HG03139 (cell line): ENCODE measurements at regions not wholly inside any gene's neighbourhood (a gene's known extent, or its start where the extent isn't known, plus 50 kb on each side); places are given as distances from the start of the nearest gene placed in this dataset.

Source experiments
- ATAC-seq: cut with Tn5 transposase; IDR thresholded peaks from one replicate; pipeline ENCODE4 v1.9.1; 2021; ENCODE audit not compliant: unreplicated experiment

DNA sequence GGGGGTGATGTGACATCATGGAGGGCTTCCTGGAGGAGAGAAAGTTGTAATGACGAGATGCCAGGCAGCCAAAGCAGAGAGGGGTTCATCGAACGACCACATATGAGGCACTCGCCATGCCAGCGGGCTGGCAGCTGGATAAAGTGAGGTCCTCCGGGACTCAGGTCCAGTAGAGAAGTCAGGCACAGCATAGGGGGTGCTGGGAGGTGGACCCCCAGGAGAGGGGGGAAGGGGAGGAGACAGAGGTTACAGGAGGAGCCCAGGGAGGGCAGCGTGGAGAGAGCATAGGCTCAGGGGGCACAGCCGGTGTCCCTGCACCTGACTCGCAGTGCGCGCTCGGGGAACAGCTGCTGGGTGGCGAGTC, 174.7 kb downstream of the BMP7 start:
- ATAC-seq: no peak

DNA sequence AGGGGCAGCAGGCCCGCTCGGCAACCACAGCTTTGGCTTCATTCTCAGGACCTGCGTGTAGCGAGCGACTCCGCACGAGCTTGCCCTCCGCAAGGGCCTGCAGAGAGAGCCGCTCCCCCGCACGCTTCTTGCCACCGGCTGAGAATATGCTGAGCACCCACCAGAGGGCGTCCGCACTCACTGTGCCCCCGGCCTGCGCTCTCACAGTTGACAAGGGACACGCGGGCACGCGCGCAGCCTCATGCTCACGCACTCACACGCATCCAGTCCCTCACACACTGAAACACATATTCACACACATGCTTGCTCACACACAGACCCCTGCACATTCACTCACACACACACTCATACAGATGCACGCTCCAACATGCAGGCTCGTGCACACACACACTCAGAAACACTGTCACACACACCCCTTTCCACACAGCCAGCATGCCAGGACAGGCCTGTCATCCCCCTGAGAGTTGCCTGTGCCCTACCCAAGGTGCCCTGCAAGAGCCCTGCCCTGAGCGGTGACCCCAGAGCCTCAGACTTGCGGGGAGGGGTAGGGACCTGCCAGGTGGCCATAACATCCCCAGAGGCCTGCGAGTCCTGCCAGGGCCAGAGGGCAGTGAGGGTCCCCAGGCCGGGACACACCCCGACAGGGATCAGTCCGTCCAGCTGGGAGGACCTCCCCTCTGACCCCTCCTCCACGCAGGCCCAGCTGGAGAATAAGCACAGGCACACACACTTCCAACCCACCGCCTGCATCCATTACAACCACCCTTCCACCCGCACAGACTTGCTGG, 174.1 kb downstream of the BMP7 start:
- ATAC-seq: peak; percentile 54

DNA sequence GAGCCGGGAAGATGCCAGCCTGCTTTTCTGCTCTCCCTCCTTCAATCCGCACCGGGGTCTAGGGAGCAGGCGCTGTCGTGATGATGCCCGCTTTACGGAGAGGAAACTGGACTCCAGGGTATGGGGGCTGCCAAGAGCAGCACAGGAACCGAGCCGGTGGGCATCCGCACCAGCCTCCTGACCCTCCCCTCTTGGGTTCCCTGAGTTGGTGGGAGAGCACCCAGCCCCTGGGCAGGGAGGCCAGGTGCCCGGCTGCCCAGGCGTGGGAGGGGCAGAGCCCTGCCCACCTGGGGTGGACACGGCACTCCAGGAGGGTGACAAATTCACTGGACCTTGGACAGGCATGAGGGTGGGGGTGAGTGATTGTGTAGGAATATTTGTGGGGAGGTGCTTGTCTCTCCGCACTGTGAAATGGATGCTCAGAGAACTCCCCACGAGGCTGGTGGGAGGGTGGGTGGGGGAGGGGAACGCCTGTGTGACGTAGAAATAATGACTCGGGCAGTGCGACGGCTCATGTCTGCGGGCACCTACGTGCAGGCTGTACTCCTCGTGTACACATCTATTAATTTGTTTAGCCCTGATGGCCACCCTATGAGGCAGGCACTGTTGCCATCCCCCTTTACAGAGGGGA, 173.4 kb downstream of the BMP7 start:
- no peak for ATAC-seq

DNA sequence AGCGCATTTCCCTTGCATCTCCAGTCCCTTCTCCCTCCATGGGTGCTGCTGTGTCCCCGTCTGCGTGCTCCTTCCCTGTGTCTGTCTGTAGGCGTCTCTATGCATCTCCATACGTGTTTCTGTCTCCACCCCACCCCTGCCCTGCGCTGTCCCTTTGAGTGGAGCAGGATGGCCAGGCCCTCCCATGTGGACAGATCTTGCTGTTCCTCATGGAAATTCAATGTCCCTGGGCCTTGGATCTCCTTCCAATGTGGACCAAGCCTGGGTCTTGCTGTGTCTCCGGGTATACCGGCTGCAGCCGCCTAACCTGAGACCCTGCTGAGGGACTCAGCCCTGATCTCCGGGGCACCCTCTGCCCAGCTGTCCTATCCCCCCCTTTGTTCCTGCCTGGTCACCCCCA, 172.7 kb downstream of the BMP7 start:
- no peak for ATAC-seq

DNA sequence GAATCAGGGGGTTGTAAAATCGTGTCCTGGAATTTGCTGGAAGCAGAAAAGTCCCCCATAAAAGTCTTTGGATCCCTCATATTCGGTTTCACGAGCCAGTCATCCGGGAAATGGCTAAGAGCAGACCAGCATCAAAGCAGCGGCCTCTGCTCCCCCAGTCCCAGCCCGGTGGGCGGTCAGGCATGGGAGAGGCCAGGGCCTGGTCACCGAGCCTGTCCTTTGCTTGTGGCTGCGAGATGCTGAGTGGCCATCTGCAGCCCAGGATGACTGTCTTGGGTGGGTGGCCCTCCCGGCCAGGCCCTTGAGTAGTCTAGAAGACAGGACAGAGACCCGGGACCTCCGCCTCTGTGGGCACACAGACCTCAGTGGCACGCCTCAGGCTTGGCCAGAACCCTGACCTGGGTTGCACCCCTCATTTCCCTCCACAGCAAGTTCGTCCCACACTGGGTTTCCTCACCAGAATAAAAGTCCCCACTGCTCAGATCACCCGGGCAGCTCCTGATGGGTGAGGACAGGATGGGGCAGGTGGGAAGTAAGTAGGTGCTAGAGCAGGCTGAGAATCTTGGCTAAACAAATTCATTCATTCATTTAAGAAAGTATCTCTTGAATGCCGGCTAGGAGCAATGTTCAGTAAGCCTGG, 172.1 kb downstream of the BMP7 start:
- no peak for ATAC-seq

DNA sequence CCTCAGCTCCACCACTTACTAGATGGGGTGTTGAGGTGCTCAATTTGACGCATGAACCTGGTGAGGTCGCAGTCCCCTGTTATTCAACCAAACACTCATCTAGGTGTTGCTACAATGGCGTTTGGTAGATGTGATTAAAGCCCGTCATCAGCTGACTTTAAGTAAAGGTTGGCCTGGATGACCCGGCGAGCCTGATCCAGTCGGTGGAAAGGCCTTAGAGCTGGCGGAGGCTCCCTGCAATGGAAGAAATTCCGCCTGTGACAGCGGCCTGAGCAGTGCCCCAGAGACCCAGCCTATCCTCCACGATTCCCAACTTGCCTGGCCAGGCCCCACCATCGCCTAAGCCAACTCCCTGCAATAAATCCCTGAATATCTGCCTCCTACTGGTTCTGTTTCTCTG, 171.4 kb downstream of the BMP7 start:
- no peak for ATAC-seq

DNA sequence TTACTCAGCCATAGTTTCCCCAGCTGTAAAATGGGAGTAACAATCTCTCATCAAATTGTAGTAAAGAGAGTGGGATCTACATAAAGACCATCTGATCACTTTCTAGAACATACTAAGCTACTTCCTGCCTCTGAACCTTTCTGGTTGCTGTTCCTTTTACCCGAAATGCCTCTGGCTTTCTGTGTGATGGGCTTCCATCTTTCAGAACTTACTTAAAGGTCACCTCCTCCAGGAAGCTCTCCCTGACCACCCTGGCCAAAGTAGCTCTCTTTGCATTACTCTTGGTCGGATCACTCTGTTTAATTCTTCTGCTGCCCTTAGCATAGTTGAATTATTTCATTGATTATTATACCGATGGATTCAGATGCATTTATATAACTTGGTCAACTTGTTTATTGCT, 171.0 kb downstream of the BMP7 start:
- ATAC-seq: no peak

DNA sequence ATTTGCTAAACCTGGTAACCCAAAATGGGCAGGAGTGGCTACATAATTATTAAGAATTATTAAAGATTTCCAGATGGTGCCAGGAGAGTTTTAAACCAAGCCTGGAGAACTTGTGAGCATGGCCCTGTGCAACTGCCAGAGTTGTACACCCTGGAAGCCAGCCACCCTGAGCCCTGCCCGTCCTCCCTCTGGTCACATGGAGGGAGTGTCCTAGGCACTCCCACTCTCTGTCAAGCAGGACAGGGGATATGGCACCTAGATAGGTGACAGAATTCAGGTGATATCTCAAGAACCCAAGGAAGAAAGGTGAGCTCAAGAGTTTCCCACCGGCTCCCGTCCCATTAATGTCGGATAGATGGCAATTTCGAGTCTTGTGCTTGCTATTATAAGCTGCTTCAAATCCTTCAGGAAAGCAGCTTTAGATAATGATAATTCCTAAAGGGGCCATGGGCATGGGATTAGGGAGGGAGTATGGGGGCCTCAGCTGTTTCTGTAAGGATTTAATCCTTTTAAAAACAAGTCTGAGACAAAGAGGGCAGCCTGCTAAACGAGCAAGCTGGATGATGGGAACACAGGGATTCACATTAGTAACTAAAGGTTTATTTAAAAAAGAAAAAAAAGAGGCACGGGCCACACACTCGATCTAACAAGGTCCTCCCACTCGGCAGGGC, 169.1 kb downstream of the BMP7 start:
- ATAC-seq: no peak

DNA sequence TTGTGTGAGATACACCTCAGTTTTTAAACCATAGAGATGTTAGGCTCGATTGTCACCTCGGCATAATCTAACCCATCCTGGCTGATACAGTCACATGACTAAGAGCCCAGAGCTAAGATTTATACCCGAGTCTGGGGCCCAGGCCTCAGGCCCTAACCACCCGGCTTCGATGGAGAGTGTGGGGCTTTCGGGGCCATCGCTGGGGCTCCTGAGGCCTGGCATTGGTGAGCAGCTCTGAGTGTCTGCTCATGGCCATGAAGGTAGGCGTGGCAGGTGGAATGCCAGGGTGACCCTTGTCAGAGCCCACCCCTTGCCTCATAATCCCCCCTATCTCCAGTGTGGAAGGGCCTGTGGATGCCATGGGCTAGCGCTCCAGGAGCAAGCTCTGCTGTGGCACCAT, 164.3 kb downstream of the BMP7 start:
- ATAC-seq: no peak

DNA sequence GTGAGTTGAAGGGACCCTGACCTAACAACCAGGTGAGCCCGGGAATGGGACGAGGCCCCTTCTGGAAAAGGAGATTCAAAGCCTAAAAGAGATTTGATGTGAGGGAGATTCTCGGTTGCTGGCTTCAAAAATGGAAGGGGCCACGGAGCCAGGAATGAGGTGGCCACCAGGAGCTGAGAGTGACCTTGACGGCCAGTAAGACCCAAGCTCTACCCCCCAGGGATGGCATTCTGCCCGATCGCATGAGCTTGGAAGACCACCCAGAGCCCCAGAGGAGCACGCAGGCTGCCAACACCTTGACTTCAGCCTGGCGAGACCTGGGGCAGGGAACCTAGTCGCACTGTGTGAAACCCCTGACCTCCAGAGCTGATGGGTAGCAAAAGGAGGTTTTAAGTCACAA, 163.9 kb downstream of the BMP7 start:
- no peak for ATAC-seq

DNA sequence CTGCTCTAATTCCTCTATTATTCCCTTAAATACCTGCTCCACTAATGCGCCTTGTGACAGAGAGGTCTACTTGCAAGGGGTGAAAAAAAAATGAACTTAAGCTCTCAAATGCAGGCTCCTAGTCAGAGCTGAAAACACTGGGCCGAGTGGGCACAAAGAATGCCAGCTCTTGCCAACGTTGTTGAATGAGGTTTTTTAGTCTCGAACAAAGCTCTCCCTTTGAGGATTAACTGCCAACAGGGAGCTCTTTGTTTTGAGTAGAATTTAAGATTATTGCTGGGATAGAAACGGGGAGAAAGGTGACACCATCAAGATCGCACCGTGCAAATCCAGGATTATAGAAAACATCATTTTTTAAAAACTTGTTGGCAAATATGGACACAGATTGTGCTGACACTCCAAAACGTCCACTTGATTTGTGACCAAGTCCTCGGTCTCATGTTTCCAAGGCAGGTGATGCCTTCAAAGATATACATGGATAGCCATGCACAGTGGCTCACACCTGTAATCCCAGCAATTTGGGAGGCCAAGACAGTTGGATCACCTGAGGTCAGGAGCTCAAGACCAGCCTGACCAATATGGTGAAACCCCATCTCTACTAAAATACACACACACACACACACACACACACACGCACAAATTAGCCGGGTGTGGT, 163.2 kb downstream of the BMP7 start:
- no peak for ATAC-seq

DNA sequence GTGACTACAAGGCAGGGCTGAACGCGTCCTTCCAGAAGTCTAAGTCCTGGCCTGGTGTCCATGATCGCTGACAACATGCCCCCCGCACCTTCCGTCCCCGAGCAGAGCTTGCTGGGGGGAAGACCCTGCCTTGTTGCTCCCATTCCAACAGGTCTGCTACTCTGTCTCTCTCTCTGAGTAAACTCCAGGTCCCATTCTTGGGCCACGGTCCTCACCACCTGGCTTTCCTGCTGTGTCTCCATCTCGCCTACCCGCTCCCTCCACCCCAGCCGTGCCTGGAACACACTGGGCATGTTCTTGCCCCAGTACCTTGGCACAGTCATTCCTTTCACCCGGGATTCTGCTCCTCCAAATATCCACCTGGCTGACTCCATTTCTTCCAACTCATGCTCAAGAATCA, 162.3 kb downstream of the BMP7 start:
- no peak for ATAC-seq

DNA sequence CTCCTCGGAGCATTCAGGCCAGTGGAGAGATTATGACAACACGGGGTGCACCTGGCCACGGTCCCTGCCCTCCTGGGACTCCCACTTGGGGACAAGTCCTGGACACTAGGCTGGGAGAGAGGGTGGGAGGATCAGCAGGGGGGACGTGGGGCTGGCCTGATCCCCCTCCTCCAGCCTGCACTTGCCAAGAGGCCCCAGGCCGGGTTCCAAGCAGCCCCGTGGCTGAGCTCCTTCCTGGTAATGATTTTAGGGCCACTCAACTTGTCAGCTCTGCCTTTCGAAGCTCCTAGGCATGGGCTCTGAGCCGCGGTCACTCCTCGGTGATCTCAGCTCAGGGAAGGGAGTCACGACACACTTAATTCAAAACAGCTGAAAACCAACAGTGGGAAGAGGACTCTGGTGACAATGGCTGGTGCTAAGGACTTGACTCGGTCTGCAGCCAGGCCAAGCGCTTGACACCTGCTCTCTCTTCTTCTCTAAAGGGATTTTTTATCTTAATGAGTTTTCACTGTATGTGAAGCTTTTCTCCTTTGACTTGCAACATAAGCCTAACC, 161.7 kb downstream of the BMP7 start:
- ATAC-seq: no peak

DNA sequence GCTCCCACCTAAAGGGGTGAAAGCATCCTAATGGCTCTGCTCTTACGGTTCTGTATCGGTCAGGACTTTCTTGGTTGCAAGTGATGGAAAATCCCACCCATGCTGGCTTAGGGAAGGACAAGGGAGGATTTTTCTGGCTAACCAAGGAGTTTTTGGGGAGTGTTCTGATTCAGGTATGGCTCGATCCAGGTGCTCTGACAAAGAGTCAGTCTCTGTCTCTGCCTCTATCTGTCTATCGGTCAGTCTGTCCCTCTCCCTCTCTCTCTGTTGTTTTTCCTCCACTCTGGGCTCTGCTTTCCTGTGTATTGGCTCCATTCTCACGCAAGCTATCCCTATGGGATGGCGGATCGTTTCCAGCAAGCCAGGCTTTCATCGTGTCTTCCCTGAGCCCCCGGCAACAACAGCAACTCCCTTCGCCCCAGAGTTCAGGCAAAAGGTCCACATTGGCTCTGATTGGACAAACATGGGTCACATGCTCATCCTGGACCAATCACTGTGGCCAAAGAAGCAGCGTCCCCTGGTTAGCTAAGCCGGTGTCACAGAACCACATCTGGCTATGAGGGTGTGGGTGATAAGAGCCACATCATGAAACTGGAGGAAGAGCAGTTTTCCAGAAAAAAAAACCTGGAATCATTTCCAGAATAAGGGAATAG, 160.3 kb downstream of the BMP7 start:
- no peak for ATAC-seq

DNA sequence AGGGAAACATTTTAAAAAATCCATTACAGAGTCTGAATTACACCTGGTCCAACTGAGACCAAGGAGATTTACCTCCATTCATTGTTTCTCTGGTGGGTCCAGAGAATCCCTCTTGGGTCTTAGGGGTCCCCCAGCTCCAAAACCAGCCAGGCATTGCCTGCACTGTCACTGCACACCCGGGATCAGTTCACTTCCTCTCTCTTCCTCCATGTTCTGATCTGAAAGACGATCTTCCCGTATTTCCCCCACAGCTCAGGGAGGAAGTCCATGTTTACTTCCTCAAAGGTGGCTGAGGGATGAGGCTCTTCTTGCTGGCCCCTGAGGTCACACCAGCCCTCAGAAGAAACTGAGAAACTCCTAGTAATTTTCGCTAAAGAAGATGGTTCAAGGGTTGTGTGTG, 159.7 kb downstream of the BMP7 start:
- ATAC-seq: no peak

DNA sequence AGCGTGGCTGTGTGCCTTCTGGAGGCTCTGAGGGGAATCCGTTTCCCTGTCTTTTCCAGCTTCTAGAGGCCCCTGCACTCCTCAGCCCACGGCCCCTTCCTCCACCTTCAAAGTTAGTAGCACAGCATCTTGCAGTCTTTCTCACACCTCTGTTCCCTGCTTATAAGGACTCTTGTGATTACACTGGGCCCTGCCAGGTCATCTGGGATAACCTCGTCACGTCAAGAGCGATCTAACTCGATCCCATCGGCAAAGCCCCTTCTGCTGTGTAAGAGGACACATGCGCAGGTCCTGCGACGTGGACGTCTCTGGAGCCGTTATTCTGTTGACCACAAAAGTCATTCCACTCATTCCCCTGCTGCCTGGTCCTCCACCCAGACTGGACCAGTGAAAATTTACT, 159.2 kb downstream of the BMP7 start:
- ATAC-seq: no peak

DNA sequence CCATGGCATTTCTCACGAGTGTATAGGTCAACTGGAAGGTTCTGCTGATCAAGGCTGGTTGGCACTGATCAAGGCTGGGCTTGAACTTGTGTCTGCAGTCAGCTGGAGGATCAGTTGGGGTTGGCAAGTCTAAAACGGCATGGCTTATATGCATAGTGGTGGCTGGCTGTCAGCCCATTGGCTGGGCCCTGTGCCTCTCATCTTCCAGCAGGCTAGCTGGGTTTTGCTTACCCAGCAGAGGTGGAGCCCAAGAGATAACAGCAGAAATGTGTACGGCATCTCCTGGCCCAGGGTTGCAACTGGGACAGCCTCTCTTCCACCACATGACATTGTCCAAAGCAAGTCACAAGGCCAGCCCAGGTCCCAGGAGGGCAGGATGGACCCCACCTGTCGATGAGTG, 158.2 kb downstream of the BMP7 start:
- no peak for ATAC-seq

DNA sequence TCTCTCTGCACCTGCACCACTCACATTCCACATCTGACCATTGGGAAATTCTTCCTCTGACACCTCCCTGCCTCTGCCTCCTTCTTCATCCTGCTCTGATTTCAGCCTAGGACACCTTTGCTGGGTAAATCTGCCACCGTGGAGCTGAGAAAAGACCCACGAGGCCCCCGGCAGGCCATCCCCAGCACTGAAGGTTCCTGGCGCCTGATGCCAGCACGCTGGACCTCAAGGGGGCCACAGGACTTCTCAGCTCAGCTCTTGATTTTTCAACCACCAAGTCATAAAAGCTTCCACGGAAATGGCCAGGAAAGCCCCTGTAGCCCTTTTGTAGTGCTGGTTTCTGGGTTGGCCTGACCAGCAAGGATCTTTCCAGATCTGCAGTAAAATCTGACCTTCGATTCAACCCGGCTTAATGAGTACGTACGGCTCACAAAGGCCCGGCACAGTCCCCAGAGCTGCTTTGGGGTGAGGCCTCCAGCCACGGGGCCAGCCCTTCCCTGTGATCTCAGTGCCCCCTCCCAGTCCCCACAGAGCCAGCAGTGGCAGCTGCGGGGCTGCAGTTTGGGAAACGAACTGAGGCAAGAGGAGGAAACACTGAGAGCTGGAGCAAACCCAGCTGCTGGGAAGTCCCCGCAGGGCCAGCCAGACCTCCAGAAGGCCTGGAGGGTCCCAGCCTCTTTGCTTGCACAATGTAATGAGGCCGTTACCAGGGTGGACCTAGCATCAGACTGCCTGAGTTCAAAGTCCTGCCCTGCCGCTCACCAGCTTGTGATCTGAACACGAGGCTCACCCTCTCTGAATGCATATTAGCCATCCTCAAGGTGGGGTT, 157.5 kb downstream of the BMP7 start:
- no peak for ATAC-seq

DNA sequence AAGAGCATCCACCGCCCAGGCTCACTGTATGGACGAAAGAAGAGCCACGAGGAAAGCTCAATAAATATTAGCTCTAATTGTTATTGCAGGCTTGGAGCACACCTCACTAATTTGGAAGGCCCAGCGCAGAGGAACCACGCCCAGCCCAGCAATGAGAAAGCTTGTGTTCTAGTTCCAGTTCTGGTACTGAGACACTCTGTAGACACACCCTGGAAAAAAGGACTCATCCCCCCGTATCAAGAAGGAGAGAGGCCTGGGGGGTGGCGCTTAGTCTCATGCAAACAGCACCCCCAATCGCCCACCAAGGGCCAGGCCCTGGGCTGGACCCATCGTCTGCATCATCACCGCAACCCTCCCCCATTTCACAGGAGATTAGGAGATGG, 156.9 kb downstream of the BMP7 start:
- no peak for ATAC-seq
